Urinary bladder (tissue), 3 donors: ENCODE measurements at regions not wholly inside any gene's neighbourhood (a gene's known extent, or its start where the extent isn't known, plus 50 kb on each side); places are given as distances from the start of the nearest gene placed in this dataset.

ENCODE experiments used
- DNase-seq: peaks from one replicate; pipeline ENCODE4 v3.0.0-alpha.2; 2015; ENCODE audit errors: extremely low spot score
- H3K27ac ChIP-seq: one replicate; pipeline ENCODE4 v1.5.1; 2013; ENCODE audit warnings: low read depth, mild to moderate bottlenecking, moderate library complexity
- H3K36me3 ChIP-seq: one replicate; pipeline ENCODE4 v1.6.1; 2013; ENCODE audit warnings: mild to moderate bottlenecking, moderate library complexity; ENCODE audit not compliant: insufficient read depth
- H3K4me1 ChIP-seq: one replicate; pipeline ENCODE4 v1.6.1; 2013; ENCODE audit warnings: mild to moderate bottlenecking, moderate library complexity; ENCODE audit not compliant: insufficient read depth
- H3K4me3 ChIP-seq: one replicate; pipeline ENCODE4 v1.5.1; 2013; ENCODE audit warnings: low read depth, low read length
- WGBS: extraction: QIAGEN DNeasy Blood & Tissue Kit; methylation state at CpG from one replicate; pipeline ENCODE4 v1.1.7; 2013; 5-methylcytosine and 5-hydroxymethylcytosine counted together
- donor health status: healthy with polysubstance abuse.
- donor health status: healthy.

DNA sequence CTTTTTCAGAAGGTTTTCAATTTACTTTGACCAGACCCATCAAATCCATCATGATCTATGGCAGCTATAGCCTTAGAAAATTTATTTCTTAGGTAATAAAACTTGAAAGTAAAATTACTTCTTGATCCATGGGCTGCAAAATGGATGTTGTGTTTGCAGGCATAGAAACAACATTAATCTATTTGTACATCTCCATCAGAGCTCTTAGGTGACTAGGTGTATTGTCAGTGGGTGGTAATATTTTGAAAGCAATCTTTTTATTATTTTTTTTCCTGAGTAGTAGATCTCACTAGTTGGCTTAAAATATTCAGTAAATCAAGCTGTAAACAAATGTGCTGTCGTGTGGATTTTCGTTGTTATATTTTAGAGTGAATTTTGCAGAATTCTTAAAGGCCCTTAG, 710.0 kb downstream of the SLITRK6 start:
- no peak overlapping the region for H3K4me3 ChIP-seq
- no peaks in the 10 kb centered on the region for H3K36me3 ChIP-seq
- WGBS, result 93% methylated on average over 2 of the region's 2 CpGs
- no peaks in the 10 kb centered on the region for H3K4me1 ChIP-seq
- no peak overlapping the region for H3K27ac ChIP-seq
- DNase-seq, result no peak

DNA sequence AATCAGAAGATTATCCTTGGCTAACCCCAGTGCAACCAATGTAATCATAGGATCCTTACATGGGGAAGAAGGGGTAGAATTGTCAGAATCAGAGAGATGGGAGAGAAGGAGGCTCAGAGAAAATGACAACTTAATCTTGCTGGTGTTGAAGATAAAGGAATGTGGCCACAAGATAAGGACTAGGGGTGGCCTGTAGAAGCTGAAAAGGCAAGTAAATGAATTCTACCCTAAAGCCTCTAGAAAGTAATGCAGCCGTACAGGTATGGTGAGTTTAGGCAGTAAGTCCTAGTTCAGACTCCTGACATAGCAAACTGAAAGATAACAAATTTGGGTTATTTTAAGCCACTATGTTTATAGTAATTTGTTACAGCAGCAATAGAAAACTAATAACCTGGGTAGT, 718.5 kb downstream of the SLITRK6 start:
- Histone ChIP-seq H3K4me1 (no peaks in the 10 kb centered on the region), H3K27ac (no peak overlapping the region), H3K4me3 (no peak overlapping the region), H3K36me3 (no peaks in the 10 kb centered on the region)
- DNase-seq, result no peak
- 73% methylated on average over 1 of the region's 1 CpG for whole genome bisulfite sequencing

DNA sequence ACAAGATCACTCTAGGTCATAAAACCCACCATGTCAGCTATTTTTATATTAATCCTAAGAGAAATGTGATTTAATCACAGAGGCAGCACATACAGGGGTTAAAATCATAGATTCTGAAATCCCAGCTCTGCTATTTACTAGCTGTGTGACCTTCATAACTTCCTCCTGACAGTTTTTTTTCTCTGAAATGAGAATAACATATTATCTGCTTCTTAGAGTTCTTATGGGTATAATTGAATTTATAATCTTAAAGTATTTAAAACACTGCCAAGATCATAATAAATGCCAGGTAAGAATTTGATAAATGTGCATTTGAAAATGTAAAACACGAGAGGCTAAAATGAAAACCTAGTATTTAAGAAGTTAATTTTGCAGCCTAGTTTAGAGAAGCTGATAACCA, 722.9 kb downstream of the SLITRK6 start:
- H3K4me1 ChIP-seq, result no peaks in the 10 kb centered on the region
- no peak overlapping the region for H3K27ac ChIP-seq
- H3K36me3 ChIP-seq, result no peaks in the 10 kb centered on the region
- 67% methylated on average over 1 of the region's 1 CpG for WGBS
- no peak for DNase-seq
- H3K4me3 ChIP-seq, result no peak overlapping the region

DNA sequence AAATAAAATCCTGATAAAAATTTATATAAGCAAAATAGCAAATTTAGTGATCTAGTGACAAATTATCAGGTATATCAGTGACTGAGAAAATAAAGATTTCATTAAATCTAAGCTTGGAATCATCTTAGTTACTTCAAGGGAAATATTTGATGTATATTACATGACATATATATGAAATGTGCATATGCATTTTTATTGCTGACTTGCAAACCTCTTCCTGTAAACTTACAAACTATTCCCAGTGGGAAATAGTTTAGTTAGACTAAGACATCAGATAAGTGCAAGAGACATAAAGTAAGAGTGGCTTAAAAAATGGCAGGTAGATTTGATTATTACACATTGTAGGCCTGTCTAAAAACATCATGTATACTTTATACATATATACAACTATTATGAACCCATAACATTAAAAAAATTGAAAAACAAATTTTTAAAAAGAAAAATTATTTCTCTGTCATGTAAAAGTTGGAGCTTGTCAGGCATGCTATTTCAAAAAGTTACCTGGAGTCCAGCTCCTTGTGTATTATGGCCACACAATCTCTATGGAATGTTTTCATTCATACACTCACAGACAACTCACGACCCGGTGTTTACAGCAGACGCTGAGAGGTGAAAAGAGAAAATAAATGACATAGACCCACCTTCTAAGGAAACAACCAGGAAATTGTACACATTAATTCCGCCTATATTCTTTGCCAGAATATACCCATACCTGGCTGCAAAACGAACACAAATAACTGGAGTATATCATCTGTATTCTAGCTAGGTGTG, 724.5 kb downstream of the SLITRK6 start:
- Histone ChIP-seq H3K27ac (no peak overlapping the region), H3K4me3 (no peak overlapping the region), H3K4me1 (no peaks in the 10 kb centered on the region), H3K36me3 (no peaks in the 10 kb centered on the region)
- WGBS, result 86% methylated on average over 5 of the region's 5 CpGs
- DNase-seq, result no peak

DNA sequence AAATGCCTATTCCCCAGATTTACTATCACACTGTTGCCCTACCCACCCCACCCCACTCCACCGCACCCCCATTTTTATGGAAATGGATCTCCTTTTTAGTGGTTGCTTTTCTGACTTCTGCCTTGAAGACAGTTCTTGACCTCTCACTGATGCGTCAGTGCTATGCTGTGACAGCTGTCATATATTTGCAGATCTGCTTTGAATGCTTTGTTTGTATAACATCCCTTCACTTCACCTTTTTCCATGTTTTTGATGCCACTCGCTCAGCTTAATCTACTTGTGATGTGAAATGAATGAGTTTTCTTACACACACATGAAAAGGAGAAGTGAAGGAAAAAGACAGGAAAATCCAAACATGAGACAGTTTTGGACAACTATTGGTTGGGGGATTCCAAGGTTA, 731.0 kb downstream of the SLITRK6 start:
- no peak for DNase-seq
- Histone ChIP-seq H3K4me1 (no peaks in the 10 kb centered on the region), H3K4me3 (no peak overlapping the region), H3K36me3 (no peaks in the 10 kb centered on the region), H3K27ac (no peak overlapping the region)
- 93% methylated on average over 3 of the region's 3 CpGs for WGBS

DNA sequence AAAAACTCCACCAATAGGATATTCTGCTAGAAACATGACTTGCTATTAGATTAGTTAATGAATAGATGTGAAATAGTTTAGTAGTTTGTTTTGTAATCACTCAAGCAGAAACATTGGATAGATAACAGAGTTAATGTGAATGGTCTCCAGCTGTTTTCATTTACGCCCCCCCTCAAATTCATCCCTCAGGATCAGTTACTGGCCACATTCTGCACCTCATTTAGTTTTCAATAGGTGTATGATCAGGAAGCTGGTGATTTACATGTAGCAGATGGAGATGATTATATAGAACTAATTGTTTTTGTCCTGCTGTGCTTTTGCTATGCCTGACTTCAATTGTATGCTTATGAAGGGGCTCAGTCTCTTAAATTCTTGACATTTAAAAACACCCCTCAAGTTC, 759.0 kb downstream of the SLITRK6 start:
- H3K4me1 ChIP-seq, result no peaks in the 10 kb centered on the region
- no peak overlapping the region for H3K4me3 ChIP-seq
- 85% methylated on average over 1 of the region's 1 CpG for WGBS
- no peaks in the 10 kb centered on the region for H3K36me3 ChIP-seq
- H3K27ac ChIP-seq, result no peak overlapping the region
- no peak for DNase-seq

DNA sequence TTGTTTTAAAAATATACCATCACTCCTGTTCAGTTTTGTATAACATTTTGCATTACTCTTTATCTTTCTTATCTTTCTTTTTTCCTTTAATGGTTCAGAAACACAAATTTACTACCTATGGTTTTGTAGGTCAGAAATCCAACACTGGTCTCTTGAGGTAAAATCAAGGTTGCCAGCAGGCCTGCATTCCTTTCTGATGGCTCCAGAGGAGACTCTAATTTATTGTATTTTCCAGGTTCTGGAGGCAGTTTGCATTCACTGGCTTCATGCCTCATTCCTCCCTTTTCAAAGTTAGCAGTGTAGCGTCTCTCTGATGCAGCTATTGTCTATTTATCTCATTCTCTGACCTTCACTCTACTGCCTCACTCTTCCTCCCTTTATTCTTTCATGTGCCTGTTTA, 767.4 kb downstream of the SLITRK6 start:
- Histone ChIP-seq H3K4me3 (no peak overlapping the region), H3K4me1 (no peaks in the 10 kb centered on the region), H3K27ac (no peak overlapping the region), H3K36me3 (no peaks in the 10 kb centered on the region)
- 66% methylated on average over 1 of the region's 1 CpG for WGBS
- no peak for DNase-seq

DNA sequence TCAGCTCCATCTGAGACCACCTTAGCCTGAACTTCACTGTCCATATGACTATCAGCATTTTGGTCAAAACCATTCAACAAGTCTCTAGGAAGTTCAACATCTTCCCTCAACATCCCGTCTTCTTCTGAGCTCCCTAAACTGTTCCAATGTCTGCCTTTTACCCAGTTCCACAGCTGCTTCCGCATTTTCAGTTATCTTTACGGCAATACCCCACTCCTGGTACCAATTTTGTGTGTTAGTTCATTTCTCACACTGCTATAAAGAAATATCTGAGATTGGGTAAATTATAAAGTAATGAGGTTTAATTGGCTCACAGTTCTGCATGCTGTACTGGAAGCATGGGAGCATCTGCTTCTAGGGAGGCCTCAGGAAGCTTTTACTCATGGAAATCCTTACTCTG, 771.2 kb downstream of the SLITRK6 start:
- no peak for DNase-seq
- Histone ChIP-seq H3K4me1 (no peaks in the 10 kb centered on the region), H3K27ac (no peak overlapping the region), H3K36me3 (no peaks in the 10 kb centered on the region), H3K4me3 (no peak overlapping the region)
- 96% methylated on average over 3 of the region's 3 CpGs for WGBS

DNA sequence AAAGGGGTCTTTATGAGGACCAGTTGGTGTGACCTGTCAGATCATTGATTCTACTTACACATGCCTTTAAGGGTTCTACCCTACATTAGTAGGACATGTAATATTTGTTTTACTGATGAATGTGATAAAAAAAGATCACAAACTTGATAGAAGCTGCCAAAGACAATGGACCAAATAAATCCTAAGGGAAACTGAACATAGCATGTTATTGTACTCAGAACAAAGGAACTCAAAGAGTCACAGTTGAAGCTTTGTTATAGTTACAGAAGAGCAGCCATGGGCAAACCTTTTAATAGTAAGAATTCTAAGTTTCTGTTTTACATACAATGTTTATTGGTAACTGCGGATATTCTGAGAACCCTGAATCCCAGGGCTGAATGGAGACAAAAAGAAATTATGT, 780.1 kb downstream of the SLITRK6 start:
- H3K4me1 ChIP-seq, result no peaks in the 10 kb centered on the region
- no peaks in the 10 kb centered on the region for H3K36me3 ChIP-seq
- no peak overlapping the region for H3K27ac ChIP-seq
- no peak overlapping the region for H3K4me3 ChIP-seq
- no peak for DNase-seq
- WGBS, result 84% methylated on average over 1 of the region's 1 CpG

DNA sequence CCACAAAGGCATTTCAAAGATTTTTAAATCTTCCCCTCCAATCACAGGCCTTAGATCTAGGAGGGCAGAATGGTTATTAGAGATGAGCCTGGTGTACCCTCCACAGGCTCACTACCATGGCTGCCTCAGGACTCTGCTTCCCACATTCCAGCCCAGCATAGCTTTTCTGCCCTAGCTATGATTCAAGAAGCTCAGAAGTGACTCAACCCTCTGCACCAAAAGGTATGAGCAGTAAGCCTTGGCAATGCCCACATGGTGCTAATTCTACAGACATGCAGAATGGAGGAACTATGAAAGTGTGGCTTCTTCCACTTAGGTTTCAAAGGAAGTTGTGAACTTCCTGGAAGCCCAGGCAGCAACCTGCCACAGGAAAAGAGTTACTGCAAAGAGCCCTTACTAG, 786.2 kb downstream of the SLITRK6 start:
- H3K4me3 ChIP-seq, result no peak overlapping the region
- DNase-seq, result no peak
- H3K27ac ChIP-seq, result no peak overlapping the region
- no peaks in the 10 kb centered on the region for H3K4me1 ChIP-seq
- no peaks in the 10 kb centered on the region for H3K36me3 ChIP-seq

DNA sequence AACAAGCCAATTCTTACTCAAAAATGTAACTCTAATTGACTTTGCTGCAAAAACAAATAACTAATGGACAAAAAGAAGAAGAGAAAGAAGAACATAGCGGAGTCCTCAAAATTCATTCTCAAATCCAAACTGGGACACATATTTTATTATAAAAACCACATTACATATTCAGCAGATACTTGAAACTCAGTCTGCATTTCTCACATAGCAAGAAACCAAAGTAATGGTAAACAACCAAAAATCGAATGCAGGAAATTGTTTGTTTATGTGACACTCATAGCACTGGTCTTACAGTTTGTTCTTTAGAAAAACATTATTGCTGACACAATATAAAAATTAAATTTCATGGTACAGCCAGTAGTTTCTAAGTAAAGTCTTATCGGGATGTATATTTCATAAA, 789.8 kb downstream of the SLITRK6 start:
- Histone ChIP-seq H3K36me3 (no peaks in the 10 kb centered on the region), H3K27ac (no peak overlapping the region), H3K4me3 (no peak overlapping the region), H3K4me1 (no peaks in the 10 kb centered on the region)
- DNase-seq, result no peak
- 66% methylated on average over 3 of the region's 3 CpGs for WGBS

DNA sequence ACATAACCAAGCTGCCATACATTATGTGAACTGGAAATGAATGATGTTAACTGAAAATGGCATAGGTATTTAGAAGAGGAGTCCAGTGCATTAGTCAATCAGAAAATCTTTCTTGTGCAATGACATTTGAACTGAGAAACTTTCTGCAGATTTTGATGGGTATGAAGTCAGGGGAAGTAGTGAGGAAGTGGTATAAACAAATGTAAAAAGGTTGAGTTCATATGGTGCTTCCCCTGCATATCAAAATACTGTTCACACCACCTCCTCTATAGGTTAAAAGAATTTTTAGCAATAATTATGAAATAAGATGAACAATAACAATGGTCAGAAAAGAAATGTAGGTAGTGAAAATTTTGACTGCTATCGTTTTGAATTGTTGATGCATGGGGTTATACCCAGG, 800.0 kb downstream of the SLITRK6 start:
- no peaks in the 10 kb centered on the region for H3K36me3 ChIP-seq
- no peaks in the 10 kb centered on the region for H3K4me1 ChIP-seq
- H3K27ac ChIP-seq, result no peak overlapping the region
- DNase-seq, result no peak
- 96% methylated on average over 1 of the region's 1 CpG for WGBS
- no peak overlapping the region for H3K4me3 ChIP-seq

DNA sequence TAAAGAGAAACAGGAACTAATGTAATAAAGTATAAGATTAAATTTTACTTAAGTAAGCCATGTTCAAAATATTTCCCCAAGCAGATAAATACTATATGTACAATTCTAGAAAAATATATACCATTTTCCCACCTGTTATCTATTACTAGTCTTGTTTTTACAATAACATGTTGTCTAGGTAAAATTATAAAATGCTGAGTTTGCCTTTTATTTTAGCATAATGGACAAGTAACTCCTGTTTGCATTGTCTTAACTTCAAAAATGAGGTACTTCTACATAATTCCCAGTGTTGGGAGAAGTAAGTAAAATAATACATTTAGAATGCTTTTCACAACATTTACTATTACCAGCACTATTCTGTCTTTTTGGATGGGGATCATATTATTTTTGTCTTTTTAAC, 800.5 kb downstream of the SLITRK6 start:
- H3K36me3 ChIP-seq, result no peaks in the 10 kb centered on the region
- DNase-seq, result no peak
- H3K4me1 ChIP-seq, result no peaks in the 10 kb centered on the region
- H3K4me3 ChIP-seq, result no peak overlapping the region
- H3K27ac ChIP-seq, result no peak overlapping the region

DNA sequence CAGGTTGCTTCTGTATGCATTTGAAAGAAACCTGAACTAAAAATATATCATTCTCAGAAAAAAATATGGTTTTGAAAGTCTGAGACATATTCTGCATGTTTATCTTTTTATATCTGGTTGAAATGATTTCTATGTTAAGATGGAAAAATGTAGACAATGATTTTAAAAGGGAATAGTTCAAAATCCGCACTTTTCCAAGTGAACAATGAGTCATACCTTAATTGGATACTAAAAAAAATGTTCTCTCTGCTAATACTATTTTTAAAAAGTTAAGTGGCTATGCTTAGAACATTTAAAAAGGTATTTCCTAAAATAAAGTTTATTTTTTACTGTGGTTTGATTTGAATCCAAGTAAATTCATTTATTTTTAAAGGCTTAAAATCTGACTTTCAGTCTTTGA, 801.4 kb downstream of the SLITRK6 start:
- H3K27ac ChIP-seq, result no peak overlapping the region
- H3K36me3 ChIP-seq, result no peaks in the 10 kb centered on the region
- no peaks in the 10 kb centered on the region for H3K4me1 ChIP-seq
- 64% methylated on average over 1 of the region's 1 CpG for WGBS
- no peak for DNase-seq
- H3K4me3 ChIP-seq, result no peak overlapping the region

DNA sequence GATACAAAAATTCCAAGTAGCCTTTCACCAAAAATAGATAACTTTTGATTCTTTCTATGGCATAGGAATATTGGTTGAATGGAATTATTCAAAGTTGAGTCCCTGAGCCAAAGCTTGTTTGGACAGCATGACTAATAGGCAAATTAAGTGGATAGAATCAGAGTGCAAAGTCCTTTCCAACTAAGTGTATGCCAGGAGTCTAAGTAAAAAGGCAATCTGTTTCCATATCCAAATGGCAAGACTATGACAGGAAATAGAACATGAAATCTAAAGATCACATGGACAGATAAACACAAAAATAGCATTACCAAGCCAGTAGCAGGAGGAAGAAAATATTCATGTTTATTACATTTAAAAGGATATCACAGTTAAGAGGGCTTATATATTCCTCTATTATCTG, 804.6 kb downstream of the SLITRK6 start:
- DNase-seq, result no peak
- H3K27ac ChIP-seq, result no peak overlapping the region

More for the DNA sequence above, 804.6 kb downstream of the SLITRK6 start:
- no peaks in the 10 kb centered on the region for H3K36me3 ChIP-seq
- H3K4me3 ChIP-seq, result no peak overlapping the region
- no peaks in the 10 kb centered on the region for H3K4me1 ChIP-seq
